Endodermal cell (in vitro differentiated cells): ENCODE measurements at regions not wholly inside any gene's neighbourhood (a gene's known extent, or its start where the extent isn't known, plus 50 kb on each side); places are given as distances from the start of the nearest gene placed in this dataset.

Source experiments
- DNase-seq: peaks from one replicate; pipeline ENCODE4 v3.0.0-alpha.2; 2017
- H3K27ac ChIP-seq: 2 replicates; pipeline ENCODE4 v1.5.1; 2013; ENCODE audit warnings: mild to moderate bottlenecking, low read depth, low read length, moderate library complexity
- H3K27me3 ChIP-seq: 2 replicates; pipeline ENCODE4 v1.6.1; 2013; ENCODE audit warnings: mild to moderate bottlenecking, low read length, moderate library complexity; ENCODE audit not compliant: insufficient read depth, control insufficient read depth, poor library complexity, severe bottlenecking
- H3K36me3 ChIP-seq: 2 replicates; pipeline ENCODE4 v1.7.0; 2013; ENCODE audit warnings: mild to moderate bottlenecking, low read length, moderate library complexity; ENCODE audit not compliant: control insufficient read depth, insufficient read depth
- H3K4me1 ChIP-seq: one replicate; pipeline ENCODE4 v1.7.0; 2013; ENCODE audit warnings: low read length; ENCODE audit not compliant: control insufficient read depth, insufficient read depth
- H3K4me3 ChIP-seq: 2 replicates; pipeline ENCODE4 v1.5.1; 2013; ENCODE audit warnings: mild to moderate bottlenecking, low read length, moderate library complexity
- H3K9ac ChIP-seq: 2 replicates; pipeline ENCODE4 v1.6.1; 2013; ENCODE audit warnings: mild to moderate bottlenecking, low read length, moderate library complexity; ENCODE audit not compliant: poor library complexity, severe bottlenecking; ENCODE audit errors: extremely low read depth
- H3K9me3 ChIP-seq: 2 replicates; pipeline ENCODE4 v1.6.1; 2013; ENCODE audit warnings: mild to moderate bottlenecking, low read length, moderate library complexity; ENCODE audit not compliant: control insufficient read depth
- H3K27ac Mint-ChIP-seq: 2 replicates; pipeline ENCODE4 v1.8.0; 2020; ENCODE audit warnings: mixed read lengths
- H3K27me3 Mint-ChIP-seq: 2 replicates; pipeline ENCODE4 v1.8.0; 2021; ENCODE audit warnings: mild to moderate bottlenecking, mixed read lengths; ENCODE audit not compliant: insufficient read depth
- H3K36me3 Mint-ChIP-seq: 2 replicates; pipeline ENCODE4 v1.8.0; 2020; ENCODE audit warnings: low read depth, mixed read lengths
- H3K4me1 Mint-ChIP-seq: 2 replicates; pipeline ENCODE4 v1.8.0; 2020; ENCODE audit warnings: mixed read lengths
- H3K4me3 Mint-ChIP-seq: 2 replicates; pipeline ENCODE4 v1.8.0; 2020; ENCODE audit warnings: mild to moderate bottlenecking, moderate library complexity, mixed read lengths
- H3K9me3 Mint-ChIP-seq: 2 replicates; pipeline ENCODE4 v1.8.0; 2020; ENCODE audit warnings: mild to moderate bottlenecking, mixed read lengths
- WGBS, 2 experiments: methylation state at CpG; one replicate each; pipeline versions ENCODE4 v1.1.5 to v1.1.7; 2013; ENCODE audit warnings: missing lambda C conversion rate in 2 of 2, mixed read lengths in 1 of 2; ENCODE audit not compliant: insufficient coverage in 1 of 2, insufficient read length in 1 of 2; 5-methylcytosine and 5-hydroxymethylcytosine counted together
- TF ChIP-seq, protein P1 (sequence below): fragments of 200-600 bp; sonication (generic); conservative IDR thresholded peaks from 2 replicates; pipeline ENCODE4 v1.5.0; 2021; ENCODE audit warnings: antibody characterized with exemption, mild to moderate bottlenecking

DNA sequence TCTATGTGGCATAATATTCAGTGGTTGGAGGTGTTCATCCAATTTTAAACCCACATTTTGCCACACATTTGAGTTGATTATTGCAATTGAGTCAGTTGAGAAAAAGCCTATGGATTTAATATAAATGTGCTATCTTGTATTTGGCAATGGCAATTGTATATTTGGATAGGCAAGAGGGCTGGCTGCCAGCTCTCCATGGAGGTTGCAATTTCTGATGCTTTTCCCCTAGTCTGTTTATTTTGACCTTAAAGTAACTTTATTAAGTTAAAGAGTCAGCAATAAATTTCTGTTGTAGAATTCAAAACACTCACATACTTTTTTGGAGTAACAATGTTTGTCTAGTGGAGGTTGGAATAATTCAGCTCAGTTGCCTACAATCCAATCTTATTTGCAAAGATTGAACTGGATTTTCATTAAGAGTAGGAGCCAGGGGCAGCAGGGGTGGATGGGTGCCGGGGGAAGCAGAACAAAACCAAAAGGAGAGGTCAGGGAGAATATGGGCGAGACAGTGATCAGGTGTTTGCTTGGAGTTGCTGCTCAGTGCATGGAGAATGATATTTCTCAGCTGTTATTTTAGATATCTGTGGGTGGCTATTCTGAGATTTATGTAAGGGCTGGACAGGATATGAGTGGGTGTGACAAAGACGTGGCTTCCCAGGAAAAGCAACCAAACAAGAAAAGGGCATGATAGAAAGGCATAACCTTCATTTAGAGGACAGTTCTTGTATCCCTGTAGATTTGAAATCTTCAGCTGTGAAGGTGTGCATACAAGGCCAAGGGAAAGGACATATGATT is 163.0 kb downstream of the HDGFL1 start:
- TF ChIP-seq, protein P1, sequence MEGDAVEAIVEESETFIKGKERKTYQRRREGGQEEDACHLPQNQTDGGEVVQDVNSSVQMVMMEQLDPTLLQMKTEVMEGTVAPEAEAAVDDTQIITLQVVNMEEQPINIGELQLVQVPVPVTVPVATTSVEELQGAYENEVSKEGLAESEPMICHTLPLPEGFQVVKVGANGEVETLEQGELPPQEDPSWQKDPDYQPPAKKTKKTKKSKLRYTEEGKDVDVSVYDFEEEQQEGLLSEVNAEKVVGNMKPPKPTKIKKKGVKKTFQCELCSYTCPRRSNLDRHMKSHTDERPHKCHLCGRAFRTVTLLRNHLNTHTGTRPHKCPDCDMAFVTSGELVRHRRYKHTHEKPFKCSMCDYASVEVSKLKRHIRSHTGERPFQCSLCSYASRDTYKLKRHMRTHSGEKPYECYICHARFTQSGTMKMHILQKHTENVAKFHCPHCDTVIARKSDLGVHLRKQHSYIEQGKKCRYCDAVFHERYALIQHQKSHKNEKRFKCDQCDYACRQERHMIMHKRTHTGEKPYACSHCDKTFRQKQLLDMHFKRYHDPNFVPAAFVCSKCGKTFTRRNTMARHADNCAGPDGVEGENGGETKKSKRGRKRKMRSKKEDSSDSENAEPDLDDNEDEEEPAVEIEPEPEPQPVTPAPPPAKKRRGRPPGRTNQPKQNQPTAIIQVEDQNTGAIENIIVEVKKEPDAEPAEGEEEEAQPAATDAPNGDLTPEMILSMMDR = no peak
- no peaks in the 10 kb centered on the region for H3K9me3 Mint-ChIP-seq
- H3K4me1 ChIP-seq = peaks cover 4% of the 10 kb centered on the region
- no peaks in the 10 kb centered on the region for H3K27me3 ChIP-seq
- no peak overlapping the region for H3K4me3 Mint-ChIP-seq
- H3K4me1 Mint-ChIP-seq = no peaks in the 10 kb centered on the region
- H3K4me3 ChIP-seq = no peak overlapping the region
- no peak overlapping the region for H3K9ac ChIP-seq
- no peak for DNase-seq
- H3K36me3 Mint-ChIP-seq = no peaks in the 10 kb centered on the region
- no peaks in the 10 kb centered on the region for H3K27me3 Mint-ChIP-seq
- no peaks in the 10 kb centered on the region for H3K36me3 ChIP-seq
- H3K27ac Mint-ChIP-seq = no peak overlapping the region
- no peaks in the 10 kb centered on the region for H3K9me3 ChIP-seq
- 93 to 100% methylated on average over 3 of the region's 3 CpGs for WGBS, 2 experiments
- no peak overlapping the region for H3K27ac ChIP-seq

DNA sequence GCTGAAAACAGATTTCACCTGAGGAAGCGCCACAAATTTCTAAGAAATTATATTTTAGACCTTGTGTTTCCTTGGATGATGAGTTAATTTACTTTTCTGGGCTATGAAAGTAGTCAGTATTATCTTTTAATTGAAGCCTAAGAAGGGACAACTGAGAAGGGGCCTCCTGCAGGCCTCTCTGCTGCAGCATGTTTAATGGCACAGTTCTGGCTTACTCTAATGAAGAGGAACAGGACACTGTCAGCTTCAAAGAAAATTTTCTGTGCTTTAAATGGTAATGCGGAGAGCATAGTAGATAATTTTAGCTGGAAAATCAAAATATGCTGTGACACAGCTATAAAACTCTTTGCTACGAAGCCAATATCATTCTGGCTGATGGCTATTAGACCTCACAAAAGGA is 167.4 kb downstream of the HDGFL1 start:
- no peak for DNase-seq
- no peak overlapping the region for H3K27ac Mint-ChIP-seq
- 95 to 100% methylated on average over 3 of the region's 3 CpGs for WGBS, 2 experiments

DNA sequence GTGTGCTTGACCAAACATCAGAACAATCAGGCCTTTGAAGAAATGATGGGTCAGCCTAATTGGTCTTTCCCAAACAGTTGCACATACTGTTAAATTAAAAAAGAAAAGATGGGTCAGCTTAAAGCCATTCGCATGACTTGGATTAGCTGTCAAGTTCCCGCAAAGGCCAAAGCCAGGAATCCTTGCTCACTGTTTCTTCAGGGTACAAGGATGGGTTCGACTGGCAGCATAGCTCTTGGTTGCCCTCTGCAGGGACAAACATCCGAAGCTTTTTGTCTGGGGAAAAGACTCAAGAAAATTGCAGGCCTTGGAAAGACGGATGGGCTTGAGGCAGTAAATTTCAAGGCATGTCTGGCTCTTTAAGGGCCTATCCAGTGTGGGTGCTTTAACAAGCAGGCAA is 168.0 kb downstream of the HDGFL1 start:
- H3K9me3 Mint-ChIP-seq = no peaks in the 10 kb centered on the region
- Histone ChIP-seq H3K9me3 (no peaks in the 10 kb centered on the region), H3K27me3 (no peaks in the 10 kb centered on the region), H3K4me1 (peaks cover 4% of the 10 kb centered on the region), H3K4me3 (no peak overlapping the region), H3K27ac (no peak overlapping the region), H3K36me3 (no peaks in the 10 kb centered on the region), H3K9ac (no peak overlapping the region)
- 30 to 40% methylated on average over 5 of the region's 5 CpGs for WGBS, 2 experiments
- no peak overlapping the region for H3K4me3 Mint-ChIP-seq
- no peaks in the 10 kb centered on the region for H3K27me3 Mint-ChIP-seq
- DNase-seq = peak; percentile 91
- H3K27ac Mint-ChIP-seq = no peak overlapping the region
- H3K36me3 Mint-ChIP-seq = no peaks in the 10 kb centered on the region
- H3K4me1 Mint-ChIP-seq = peaks cover 2% of the 10 kb centered on the region
- TF ChIP-seq, protein P1 = peak; percentile 90

More for the DNA sequence above, 167.4 kb downstream of the HDGFL1 start:
- H3K36me3 Mint-ChIP-seq = no peaks in the 10 kb centered on the region
- no peak overlapping the region for H3K4me3 Mint-ChIP-seq
- H3K9me3 Mint-ChIP-seq = no peaks in the 10 kb centered on the region
- Histone ChIP-seq H3K9ac (no peak overlapping the region), H3K9me3 (no peaks in the 10 kb centered on the region), H3K27ac (no peak overlapping the region), H3K4me1 (peaks cover 4% of the 10 kb centered on the region), H3K36me3 (no peaks in the 10 kb centered on the region), H3K4me3 (no peak overlapping the region), H3K27me3 (no peaks in the 10 kb centered on the region)
- TF ChIP-seq, protein P1 = no peak
- no peaks in the 10 kb centered on the region for H3K27me3 Mint-ChIP-seq
- H3K4me1 Mint-ChIP-seq = peaks cover 2% of the 10 kb centered on the region
